ENCODE measurements at regions not wholly inside any gene's neighbourhood (a gene's known extent, or its start where the extent isn't known, plus 50 kb on each side); places are given as distances from the start of the nearest gene placed in this dataset.
"Not testable (repeated sequence)": the region's sequence is repeated elsewhere in the genome, so short reads cannot be mapped to it uniquely, and the experiment has no call there.

- Mint-ChIP-seq H3K9me3 (no peaks in the 10 kb centered on the region), H3K4me3 (no peak overlapping the region)
These were observed 144.2 kb downstream of the C12orf75 start for GRCh38 chr12:105474672-105475071.

GRCh38 chr12:105476616-105477015 lies 146.1 kb downstream of the C12orf75 start:
- no peaks in the 10 kb centered on the region for H3K36me3 Mint-ChIP-seq
- no peak for DNase-seq
- H3K9me3 Mint-ChIP-seq, result no peaks in the 10 kb centered on the region
- H3K27ac Mint-ChIP-seq, result no peak overlapping the region
- ChIA-PET POLR2A (no interaction called here), CTCF (no interaction called here)
- peaks cover 11% of the 10 kb centered on the region for H3K27me3 Mint-ChIP-seq
- no peak overlapping the region for H3K4me3 Mint-ChIP-seq
- intact Hi-C loops (cut with micrococcal nuclease), result no loop called here
- H3K4me1 Mint-ChIP-seq (ENCODE audit: low read depth), result no peaks in the 10 kb centered on the region

More at GRCh38 chr12:105474672-105475071, 144.2 kb downstream of the C12orf75 start:
- Mint-ChIP-seq H3K27ac (no peak overlapping the region), H3K4me1 (ENCODE audit: low read depth) (no peaks in the 10 kb centered on the region), H3K27me3 (peaks cover 11% of the 10 kb centered on the region), H3K36me3 (no peaks in the 10 kb centered on the region)
- intact Hi-C loops (cut with micrococcal nuclease), result no loop called here
- POLR2A ChIA-PET, result no interaction called here
- DNase-seq, result no peak
- CTCF ChIA-PET, result no interaction called here

- intact Hi-C loops (cut with micrococcal nuclease), result no loop called here
- Mint-ChIP-seq H3K36me3 (no peaks in the 10 kb centered on the region), H3K27ac (no peak overlapping the region), H3K4me1 (ENCODE audit: low read depth) (no peaks in the 10 kb centered on the region), H3K4me3 (no peak overlapping the region), H3K27me3 (peaks cover 11% of the 10 kb centered on the region), H3K9me3 (no peaks in the 10 kb centered on the region)
- CTCF ChIA-PET, result no interaction called here
- DNase-seq, result no peak
- POLR2A ChIA-PET, result no interaction called here
These were observed 147.4 kb downstream of the C12orf75 start for GRCh38 chr12:105477873-105478272.

- H3K27ac Mint-ChIP-seq; CTCF ChIA-PET; H3K9me3 Mint-ChIP-seq; intact Hi-C loops (cut with micrococcal nuclease); H3K27me3 Mint-ChIP-seq; H3K36me3 Mint-ChIP-seq; POLR2A ChIA-PET; DNase-seq; H3K4me1 Mint-ChIP-seq (ENCODE audit: low read depth); H3K4me3 Mint-ChIP-seq: not testable (repeated sequence)
These were observed 148.3 kb downstream of the C12orf75 start for GRCh38 chr12:105478788-105479187.

- no peak overlapping the region for H3K4me3 Mint-ChIP-seq
- intact Hi-C loops (cut with micrococcal nuclease), result no loop called here
- no peak for DNase-seq
- H3K9me3 Mint-ChIP-seq, result no peaks in the 10 kb centered on the region
- POLR2A ChIA-PET, result no interaction called here
- H3K27ac Mint-ChIP-seq, result no peak overlapping the region
- H3K27me3 Mint-ChIP-seq, result peaks cover 2% of the 10 kb centered on the region
- H3K4me1 Mint-ChIP-seq (ENCODE audit: low read depth), result no peaks in the 10 kb centered on the region
- no peaks in the 10 kb centered on the region for H3K36me3 Mint-ChIP-seq
- CTCF ChIA-PET, result no interaction called here
These were observed 149.2 kb downstream of the C12orf75 start for GRCh38 chr12:105479710-105480109.

- CTCF ChIA-PET, result no interaction called here
These were observed 149.7 kb downstream of the C12orf75 start for GRCh38 chr12:105480162-105480561.

GRCh38 chr12:105481392-105482300 lies 151.2 kb downstream of the C12orf75 start:
- Mint-ChIP-seq H3K4me1 (ENCODE audit: low read depth) (no peaks in the 10 kb centered on the region), H3K9me3 (no peaks in the 10 kb centered on the region), H3K36me3 (no peaks in the 10 kb centered on the region), H3K27ac (no peak overlapping the region), H3K4me3 (no peak overlapping the region), H3K27me3 (no peaks in the 10 kb centered on the region)
- intact Hi-C loops (cut with micrococcal nuclease), result no loop called here
- POLR2A ChIA-PET, result no interaction called here
- CTCF ChIA-PET, result no interaction called here
- no peak for DNase-seq

More at GRCh38 chr12:105480162-105480561, 149.7 kb downstream of the C12orf75 start:
- Mint-ChIP-seq H3K36me3 (no peaks in the 10 kb centered on the region), H3K9me3 (no peaks in the 10 kb centered on the region), H3K27ac (no peak overlapping the region), H3K4me3 (no peak overlapping the region), H3K4me1 (ENCODE audit: low read depth) (no peaks in the 10 kb centered on the region), H3K27me3 (peaks cover 2% of the 10 kb centered on the region)
- POLR2A ChIA-PET, result no interaction called here
- intact Hi-C loops (cut with micrococcal nuclease), result no loop called here
- DNase-seq, result no peak

- no peak for DNase-seq
- CTCF ChIA-PET, result no interaction called here
- intact Hi-C loops (cut with micrococcal nuclease), result no loop called here
- Mint-ChIP-seq H3K27ac (no peak overlapping the region), H3K4me3 (no peak overlapping the region), H3K27me3 (no peaks in the 10 kb centered on the region), H3K9me3 (no peaks in the 10 kb centered on the region), H3K36me3 (no peaks in the 10 kb centered on the region), H3K4me1 (ENCODE audit: low read depth) (no peaks in the 10 kb centered on the region)
- POLR2A ChIA-PET, result no interaction called here
These were observed 152.5 kb downstream of the C12orf75 start for GRCh38 chr12:105482951-105483350.

GRCh38 chr12:105483691-105484090 lies 153.2 kb downstream of the C12orf75 start:
- ChIA-PET POLR2A (no interaction called here), CTCF (no interaction called here)
- H3K4me3 Mint-ChIP-seq, result no peak overlapping the region
- intact Hi-C loops (cut with micrococcal nuclease), result no loop called here
- no peaks in the 10 kb centered on the region for H3K4me1 Mint-ChIP-seq (ENCODE audit: low read depth)
- no peak overlapping the region for H3K27ac Mint-ChIP-seq
- no peak for DNase-seq
- no peaks in the 10 kb centered on the region for H3K36me3 Mint-ChIP-seq
- H3K9me3 Mint-ChIP-seq, result no peaks in the 10 kb centered on the region
- no peaks in the 10 kb centered on the region for H3K27me3 Mint-ChIP-seq

GRCh38 chr12:105485321-105485910 lies 154.9 kb downstream of the C12orf75 start:
- Mint-ChIP-seq H3K4me3 (no peak overlapping the region), H3K36me3 (no peaks in the 10 kb centered on the region), H3K4me1 (ENCODE audit: low read depth) (no peaks in the 10 kb centered on the region), H3K27me3 (peaks cover 3% of the 10 kb centered on the region), H3K9me3 (no peaks in the 10 kb centered on the region), H3K27ac (no peak overlapping the region)
- ChIA-PET POLR2A (no interaction called here), CTCF (no interaction called here)
- intact Hi-C loops (cut with micrococcal nuclease), result no loop called here
- no peak for DNase-seq

GRCh38 chr12:105485921-105486320 lies 155.4 kb downstream of the C12orf75 start:
- no peak for DNase-seq
- Mint-ChIP-seq H3K4me3 (no peak overlapping the region), H3K9me3 (no peaks in the 10 kb centered on the region), H3K27me3 (peaks cover 3% of the 10 kb centered on the region), H3K36me3 (no peaks in the 10 kb centered on the region), H3K27ac (no peak overlapping the region), H3K4me1 (ENCODE audit: low read depth) (no peaks in the 10 kb centered on the region)
- CTCF ChIA-PET, result no interaction called here
- POLR2A ChIA-PET, result no interaction called here
- intact Hi-C loops (cut with micrococcal nuclease), result no loop called here

- ChIA-PET POLR2A (no interaction called here), CTCF (no interaction called here)
- Mint-ChIP-seq H3K4me1 (ENCODE audit: low read depth) (no peaks in the 10 kb centered on the region), H3K4me3 (no peak overlapping the region), H3K27ac (no peak overlapping the region), H3K27me3 (peaks cover 6% of the 10 kb centered on the region), H3K36me3 (no peaks in the 10 kb centered on the region), H3K9me3 (no peaks in the 10 kb centered on the region)
- no peak for DNase-seq
- intact Hi-C loops (cut with micrococcal nuclease), result no loop called here
These were observed 157.5 kb downstream of the C12orf75 start for GRCh38 chr12:105487963-105488362.
